Mucosa of descending colon (tissue), 3 donors: ENCODE measurements at regions not wholly inside any gene's neighbourhood (a gene's known extent, or its start where the extent isn't known, plus 50 kb on each side); places are given as distances from the start of the nearest gene placed in this dataset.

ENCODE experiments used
- ATAC-seq: fragments of 200-7000 bp; cut with Tn5 transposase; one replicate; pipeline ENCODE4 v1.9.1; 2020; ENCODE audit warnings: mild to moderate bottlenecking, moderate library complexity
- DNase-seq, 3 donors: peaks; one replicate each; pipeline ENCODE4 v3.0.0-alpha.2; 2020
- H3K36me3 ChIP-seq: fragments of 200-600 bp; one replicate; pipeline ENCODE4 v1.8.0; 2021; ENCODE audit warnings: low read depth, mild to moderate bottlenecking
- H3K4me1 ChIP-seq: fragments of 200-600 bp; one replicate; pipeline ENCODE4 v1.8.0; 2021; ENCODE audit warnings: low read depth, mild to moderate bottlenecking
- H3K4me3 ChIP-seq: fragments of 200-600 bp; one replicate; pipeline ENCODE4 v1.8.0; 2021; ENCODE audit warnings: mild to moderate bottlenecking
- H3K9me3 ChIP-seq: fragments of 200-600 bp; one replicate; pipeline ENCODE4 v1.8.0; 2021; ENCODE audit warnings: mild to moderate bottlenecking
- intact Hi-C, 2 donors: fragments of 100-400 bp; cut with DNase I in 1 of 2; cut with micrococcal nuclease in 1 of 2; formaldehyde crosslinking; loops; one replicate each; pipeline versions ENCODE4 v1.11.0 to v1.11.1; 2022; cut with DNase I, micrococcal nuclease
- TF ChIP-seq, protein P1 (sequence below): fragments of 200-600 bp; IDR thresholded peaks from one replicate; pipeline ENCODE4 v1.8.0; 2022; ENCODE audit warnings: antibody characterized with exemption, mild to moderate bottlenecking
- donor health status: DM: no; HTN: no; CAD: no; lungs with moderate emphysema.
- donor health status: DM: no; HTN: no; CAD: no.
- donor health status: DM: no; HTN: yes; CAD: no.

DNA sequence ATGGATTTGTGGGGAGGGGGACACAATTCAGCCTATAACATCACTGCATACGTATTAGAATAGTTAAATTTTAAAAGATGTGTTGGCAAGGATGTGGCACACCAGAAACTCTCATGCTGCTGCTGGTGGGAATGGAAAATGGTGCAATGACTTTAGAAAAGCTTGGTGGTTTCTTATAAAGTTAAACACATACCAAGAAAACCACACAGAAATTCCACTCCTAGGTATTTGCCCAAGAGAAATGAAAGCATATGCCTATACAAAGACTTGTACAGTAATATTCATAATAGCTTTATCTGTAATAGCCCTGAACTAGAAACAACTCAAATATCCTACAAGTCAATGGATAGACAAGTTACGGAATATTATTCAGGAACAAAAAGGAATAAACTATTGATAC lies 71.3 kb upstream of the PDHA1 start:
- DNase-seq (no peak), ATAC-seq (no peak)
- no peaks in the 10 kb centered on the region for H3K9me3 ChIP-seq
- intact Hi-C loops = no loop called here
- TF ChIP-seq, protein P1, sequence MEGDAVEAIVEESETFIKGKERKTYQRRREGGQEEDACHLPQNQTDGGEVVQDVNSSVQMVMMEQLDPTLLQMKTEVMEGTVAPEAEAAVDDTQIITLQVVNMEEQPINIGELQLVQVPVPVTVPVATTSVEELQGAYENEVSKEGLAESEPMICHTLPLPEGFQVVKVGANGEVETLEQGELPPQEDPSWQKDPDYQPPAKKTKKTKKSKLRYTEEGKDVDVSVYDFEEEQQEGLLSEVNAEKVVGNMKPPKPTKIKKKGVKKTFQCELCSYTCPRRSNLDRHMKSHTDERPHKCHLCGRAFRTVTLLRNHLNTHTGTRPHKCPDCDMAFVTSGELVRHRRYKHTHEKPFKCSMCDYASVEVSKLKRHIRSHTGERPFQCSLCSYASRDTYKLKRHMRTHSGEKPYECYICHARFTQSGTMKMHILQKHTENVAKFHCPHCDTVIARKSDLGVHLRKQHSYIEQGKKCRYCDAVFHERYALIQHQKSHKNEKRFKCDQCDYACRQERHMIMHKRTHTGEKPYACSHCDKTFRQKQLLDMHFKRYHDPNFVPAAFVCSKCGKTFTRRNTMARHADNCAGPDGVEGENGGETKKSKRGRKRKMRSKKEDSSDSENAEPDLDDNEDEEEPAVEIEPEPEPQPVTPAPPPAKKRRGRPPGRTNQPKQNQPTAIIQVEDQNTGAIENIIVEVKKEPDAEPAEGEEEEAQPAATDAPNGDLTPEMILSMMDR = no peak
- H3K36me3 ChIP-seq = no peaks in the 10 kb centered on the region
- H3K4me1 ChIP-seq = no peaks in the 10 kb centered on the region
- H3K4me3 ChIP-seq = no peak overlapping the region

DNA sequence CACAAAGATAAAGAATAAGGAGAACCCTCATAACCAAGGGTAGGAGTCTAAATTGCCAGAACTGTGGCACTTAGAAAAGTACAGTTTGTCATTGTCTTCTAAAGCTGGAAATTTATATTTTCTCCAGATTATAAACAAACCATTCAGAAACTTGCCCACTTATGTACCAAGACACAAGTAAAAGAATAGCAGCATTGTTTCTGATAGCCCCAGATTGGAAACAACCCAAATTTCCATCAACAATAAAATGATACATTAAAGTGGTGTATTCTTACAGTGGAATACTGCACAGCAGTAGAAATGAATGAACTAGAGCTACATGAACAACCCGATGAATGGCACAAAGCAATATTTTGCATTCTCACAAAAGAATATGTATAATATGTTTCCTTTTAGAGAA lies 63.1 kb upstream of the PDHA1 start:
- Histone ChIP-seq H3K4me1 (no peaks in the 10 kb centered on the region), H3K9me3 (no peaks in the 10 kb centered on the region), H3K4me3 (no peak overlapping the region), H3K36me3 (no peaks in the 10 kb centered on the region)
- ATAC-seq (no peak), DNase-seq (no peak)
- TF ChIP-seq, protein P1 = no peak
- intact Hi-C loops = no loop called here

DNA sequence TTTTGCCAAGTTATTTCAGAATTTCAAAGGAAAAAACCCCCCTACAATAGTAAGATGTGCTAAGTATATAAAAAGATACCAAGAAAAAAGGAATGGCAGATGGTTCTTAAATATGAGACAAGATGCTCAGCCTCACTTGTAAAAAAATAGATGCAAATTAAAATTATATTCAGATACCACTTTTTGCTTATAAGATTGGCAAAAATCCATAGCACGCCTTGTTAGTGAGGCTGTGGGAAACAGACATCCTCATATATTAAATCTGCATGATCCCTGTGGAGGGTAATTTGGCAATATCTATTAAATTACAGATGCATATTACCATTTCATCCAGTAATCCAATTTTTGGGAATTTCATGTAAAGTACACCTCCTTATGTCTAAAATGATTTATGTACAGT lies 62.5 kb upstream of the PDHA1 start:
- no peaks in the 10 kb centered on the region for H3K9me3 ChIP-seq
- TF ChIP-seq, protein P1 = no peak
- DNase-seq = no peak
- no peak for ATAC-seq
- intact Hi-C loops = no loop called here
- no peaks in the 10 kb centered on the region for H3K4me1 ChIP-seq
- no peaks in the 10 kb centered on the region for H3K36me3 ChIP-seq
- no peak overlapping the region for H3K4me3 ChIP-seq

DNA sequence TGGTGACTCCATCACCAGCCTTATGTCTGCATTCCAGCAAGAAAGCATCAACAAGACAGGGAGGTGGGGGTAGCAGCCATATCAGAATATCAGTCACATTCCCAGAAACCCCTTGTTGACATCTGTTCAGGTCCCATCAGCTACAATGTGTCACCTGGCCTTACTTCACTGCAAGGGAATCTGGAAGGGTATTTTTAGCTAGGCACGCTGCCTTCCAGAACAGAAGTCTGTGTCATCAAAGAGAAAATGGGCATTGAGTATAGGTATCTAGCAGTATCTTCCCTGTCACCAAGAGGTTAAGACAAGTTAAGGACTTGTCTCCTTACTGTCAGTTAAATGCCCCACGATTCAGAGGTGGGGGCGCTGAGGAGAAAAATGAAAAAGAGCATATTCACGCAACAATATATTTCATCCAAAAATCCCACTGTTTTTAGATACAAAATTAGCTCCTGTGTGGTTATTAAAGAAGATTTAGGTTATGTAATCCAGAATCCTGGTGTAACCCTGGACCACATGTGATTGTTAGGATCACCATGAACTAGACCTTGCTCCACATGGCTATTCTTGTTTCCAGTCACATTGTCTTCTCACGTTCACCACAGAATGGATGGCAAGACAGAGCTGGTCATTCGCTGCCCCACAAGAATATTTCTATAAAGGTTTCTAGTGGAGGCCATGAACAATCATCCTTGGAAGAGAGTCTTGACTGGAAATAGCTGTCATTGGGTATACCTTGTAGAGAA lies 60.0 kb upstream of the PDHA1 start:
- Histone ChIP-seq H3K36me3 (no peaks in the 10 kb centered on the region), H3K9me3 (no peaks in the 10 kb centered on the region), H3K4me1 (no peaks in the 10 kb centered on the region), H3K4me3 (no peak overlapping the region)
- ATAC-seq (no peak), DNase-seq (no peak)
- TF ChIP-seq, protein P1 = no peak
- intact Hi-C loops = no loop called here

DNA sequence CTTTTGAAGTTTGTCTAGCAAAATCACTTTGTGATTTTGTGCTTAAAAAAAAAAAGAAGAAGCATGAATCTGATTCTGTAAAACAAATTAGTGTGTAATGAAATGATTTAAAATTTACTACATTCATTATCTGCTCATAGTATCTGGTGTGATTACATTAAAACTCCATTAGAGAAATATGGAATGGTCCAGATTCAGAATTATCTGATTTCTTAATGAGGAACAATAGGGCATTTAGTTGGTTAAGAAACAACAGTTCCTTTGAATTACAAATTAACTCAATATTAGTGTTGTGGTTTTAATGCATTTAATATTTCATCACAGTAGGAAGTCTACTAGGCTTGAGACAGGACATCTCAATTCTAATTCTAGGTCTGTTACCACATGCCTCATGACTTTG lies 57.9 kb upstream of the PDHA1 start:
- TF ChIP-seq, protein P1 = no peak
- intact Hi-C loops = no loop called here
- DNase-seq (no peak), ATAC-seq (no peak)
- no peaks in the 10 kb centered on the region for H3K4me1 ChIP-seq
- H3K36me3 ChIP-seq = no peaks in the 10 kb centered on the region
- H3K9me3 ChIP-seq = no peaks in the 10 kb centered on the region
- no peak overlapping the region for H3K4me3 ChIP-seq

DNA sequence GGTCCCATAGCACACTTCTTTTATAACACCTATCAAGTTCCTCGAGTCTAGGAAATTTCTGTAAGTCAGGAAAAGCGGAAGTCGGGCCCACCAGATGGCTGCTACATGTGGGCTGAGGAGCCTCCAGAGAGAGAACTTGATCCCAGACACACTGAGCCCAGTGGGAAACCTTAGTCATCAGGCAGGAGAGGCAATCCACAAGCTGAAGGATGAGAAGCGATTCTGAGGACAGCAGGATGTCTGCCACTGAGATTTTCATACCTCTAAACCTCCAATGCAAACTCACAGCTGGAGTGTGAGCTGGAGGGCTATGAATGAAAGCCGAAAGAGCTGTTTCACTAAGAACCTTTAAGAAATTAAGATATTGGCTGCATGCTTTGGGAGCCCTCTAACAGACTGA lies 52.6 kb upstream of the PDHA1 start:
- H3K9me3 ChIP-seq = no peaks in the 10 kb centered on the region
- no peak for DNase-seq
- TF ChIP-seq, protein P1 = no peak
- no peak overlapping the region for H3K4me3 ChIP-seq
- no peaks in the 10 kb centered on the region for H3K36me3 ChIP-seq
- H3K4me1 ChIP-seq = no peaks in the 10 kb centered on the region
- ATAC-seq = no peak
- intact Hi-C loops = no loop called here
